ENCODE measurements at regions not wholly inside any gene's neighbourhood (a gene's known extent, or its start where the extent isn't known, plus 50 kb on each side); places are given as distances from the start of the nearest gene placed in this dataset.
"Not testable (repeated sequence)": the region's sequence is repeated elsewhere in the genome, so short reads cannot be mapped to it uniquely, and the experiment has no call there.

- DNase-seq, result no peak
Observed at GRCh38 chr7:136527554-136527953, 340.9 kb upstream of the CHRM2 start.

- no peak for DNase-seq
Observed at GRCh38 chr7:136526408-136527105, 341.9 kb upstream of the CHRM2 start.

DNA sequence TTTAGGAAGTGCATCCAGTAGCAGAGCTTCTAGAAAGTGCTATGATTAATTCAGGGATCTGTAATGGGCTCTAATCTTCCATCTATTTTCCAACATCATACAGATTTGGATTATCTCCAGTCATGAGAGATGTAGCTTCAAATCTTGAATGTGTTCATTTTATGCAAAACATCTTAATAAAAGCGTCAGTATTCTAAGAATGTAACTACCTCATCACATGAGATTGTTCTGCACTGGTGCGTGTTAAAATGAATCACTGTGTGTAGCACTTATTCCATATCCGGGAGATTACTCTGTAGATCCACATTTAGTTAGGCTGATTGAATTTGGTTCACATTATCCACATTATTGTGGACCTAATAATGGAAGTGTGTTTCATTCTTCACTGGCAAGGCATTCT lies 344.9 kb upstream of the CHRM2 start:
- peak; percentile 71 for DNase-seq

- DNase-seq, result no peak
Observed at GRCh38 chr7:136517971-136518370, 350.5 kb upstream of the CHRM2 start.

DNA sequence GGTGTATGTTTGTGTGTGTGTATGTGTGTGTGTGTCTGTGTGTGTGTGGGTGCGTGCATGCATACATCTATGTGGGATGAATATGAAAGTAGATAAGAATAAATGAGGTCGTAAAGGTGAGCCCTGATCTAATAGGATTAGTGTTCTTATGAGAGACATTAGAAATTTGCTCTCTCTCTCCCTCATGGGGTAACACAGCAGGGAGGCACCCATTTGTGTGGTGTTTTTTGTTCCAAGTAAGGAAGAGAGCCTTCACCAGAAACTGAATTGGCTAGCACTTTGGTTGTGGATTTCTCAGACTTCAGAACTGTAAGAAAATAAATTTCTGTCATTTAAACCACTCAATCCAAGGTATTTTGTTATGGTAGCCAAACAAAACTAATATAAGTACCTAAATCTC lies 353.7 kb upstream of the CHRM2 start:
- no peak for DNase-seq

- DNase-seq, result no peak
Observed at GRCh38 chr7:136513744-136514143, 354.7 kb upstream of the CHRM2 start.

DNA sequence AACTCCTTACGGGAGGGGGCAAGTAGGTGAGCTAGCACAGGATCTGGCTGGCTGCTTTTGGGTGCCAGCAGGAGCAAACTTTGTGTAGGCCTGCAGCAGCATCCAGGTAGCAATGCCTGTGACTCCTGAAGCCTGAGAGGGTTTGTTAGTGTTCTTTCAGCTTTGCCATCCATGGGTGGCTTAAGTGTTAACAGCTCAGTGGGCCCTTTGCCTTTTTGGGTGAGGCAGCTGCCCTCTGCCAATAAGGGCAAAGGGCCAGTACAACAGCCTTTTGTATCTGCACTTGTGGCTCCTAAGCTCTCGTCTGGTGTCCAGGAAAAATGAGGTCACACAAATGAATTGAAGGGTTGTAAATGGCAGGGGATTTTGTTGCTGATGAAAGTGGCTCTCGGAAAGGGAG lies 359.0 kb upstream of the CHRM2 start:
- DNase-seq, result no peak

DNA sequence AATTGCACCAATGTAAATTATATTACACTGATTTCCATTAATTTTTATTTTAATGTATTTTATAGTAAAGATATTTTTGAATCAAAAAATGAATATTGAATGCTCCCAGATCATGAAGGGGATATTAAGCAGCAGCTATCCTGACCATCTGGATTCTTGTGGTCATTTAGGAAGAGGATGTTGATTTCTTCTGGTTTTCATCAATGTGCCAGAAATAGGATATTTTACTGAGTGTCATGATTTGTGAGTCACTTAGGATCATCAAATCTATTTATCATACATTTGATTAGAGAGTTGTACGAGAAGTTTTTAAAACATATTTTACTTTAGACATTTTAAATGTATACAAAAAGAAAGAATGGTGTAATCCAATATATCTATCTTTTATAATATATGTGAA lies 366.3 kb upstream of the CHRM2 start:
- DNase-seq, result no peak

DNA sequence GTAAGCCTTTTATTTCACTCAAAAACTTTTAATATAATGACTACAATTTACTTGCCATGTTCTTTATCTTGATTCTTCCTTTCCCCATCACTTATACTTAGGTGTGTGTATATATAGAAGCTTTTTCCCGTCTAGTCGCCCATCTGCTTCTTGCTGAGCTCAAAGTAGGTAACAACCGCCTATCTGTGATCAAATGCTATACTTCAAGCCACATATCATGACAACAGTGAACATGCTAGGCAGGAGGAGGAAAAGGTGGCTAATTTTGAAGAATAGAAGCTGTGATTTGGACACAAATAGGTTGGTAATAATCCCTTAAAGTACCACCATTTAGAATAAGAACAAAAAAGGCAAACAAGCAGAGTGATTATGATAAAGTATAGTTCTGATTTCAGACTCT lies 367.3 kb upstream of the CHRM2 start:
- DNase-seq, result no peak

- DNase-seq, result no peak
Observed at GRCh38 chr7:136496551-136496950, 371.9 kb upstream of the CHRM2 start.

DNA sequence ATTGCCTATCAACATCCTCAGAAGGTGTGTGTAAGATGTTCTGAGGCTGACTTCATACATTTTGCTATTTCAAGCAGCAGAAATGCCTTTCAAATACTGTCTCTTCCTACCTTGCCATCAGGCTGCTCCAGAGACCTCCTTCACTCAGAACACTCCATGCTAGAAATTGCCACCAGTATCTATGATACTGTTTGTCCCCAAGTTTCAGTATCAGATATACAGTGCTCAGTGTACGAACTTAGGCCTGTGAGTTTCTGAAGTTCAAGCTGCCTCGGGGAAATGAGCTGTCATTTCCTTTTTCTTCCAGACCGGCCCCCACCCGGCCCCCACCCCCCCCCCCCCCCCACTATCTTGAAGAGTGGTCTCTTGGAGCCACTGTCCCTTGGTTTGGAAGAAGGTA lies 373.4 kb upstream of the CHRM2 start:
- DNase-seq, result no peak

GRCh38 chr7:136492366-136492765 lies 376.1 kb upstream of the CHRM2 start:
- DNase-seq, result no peak

GRCh38 chr7:136489808-136490207 lies 378.6 kb upstream of the CHRM2 start:
- no peak for DNase-seq

DNA sequence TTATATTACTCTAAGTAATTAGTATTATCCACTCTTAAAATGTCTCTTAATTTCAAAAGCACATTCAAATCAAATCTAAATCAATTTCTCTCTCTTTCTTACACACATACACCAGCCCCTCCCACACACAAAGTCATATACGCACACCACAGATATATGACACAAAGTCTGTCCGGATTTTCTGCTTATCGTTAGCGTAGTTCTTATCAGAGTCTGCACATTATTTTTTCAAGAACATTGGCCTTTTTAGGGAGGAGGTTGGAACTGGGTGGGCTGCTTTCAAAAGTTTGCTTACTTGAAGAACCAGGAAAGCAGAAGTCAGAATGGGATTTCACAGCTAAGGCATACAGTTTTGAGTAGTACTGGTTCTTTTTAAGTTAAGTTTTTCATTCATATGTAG lies 387.6 kb upstream of the CHRM2 start:
- DNase-seq, result no peak

DNA sequence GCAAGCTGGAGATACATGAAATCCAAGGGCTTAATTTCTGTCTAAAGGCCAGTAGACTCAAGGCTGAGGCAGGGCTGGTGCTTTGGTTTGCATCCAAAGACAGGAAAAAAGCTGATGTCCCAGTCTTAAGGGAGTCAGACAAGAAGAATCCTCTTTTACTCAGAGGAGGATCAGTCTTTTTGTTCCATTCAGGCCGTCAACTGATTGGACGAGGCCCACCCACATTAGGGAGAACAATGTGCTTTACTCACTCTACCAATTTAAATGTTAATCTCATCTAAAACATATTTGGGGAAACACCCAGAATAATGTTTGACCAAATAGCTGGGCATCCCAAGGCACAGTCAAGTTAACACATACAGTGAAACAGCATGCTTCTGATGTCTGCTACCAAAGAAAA lies 388.5 kb upstream of the CHRM2 start:
- no peak for DNase-seq

DNA sequence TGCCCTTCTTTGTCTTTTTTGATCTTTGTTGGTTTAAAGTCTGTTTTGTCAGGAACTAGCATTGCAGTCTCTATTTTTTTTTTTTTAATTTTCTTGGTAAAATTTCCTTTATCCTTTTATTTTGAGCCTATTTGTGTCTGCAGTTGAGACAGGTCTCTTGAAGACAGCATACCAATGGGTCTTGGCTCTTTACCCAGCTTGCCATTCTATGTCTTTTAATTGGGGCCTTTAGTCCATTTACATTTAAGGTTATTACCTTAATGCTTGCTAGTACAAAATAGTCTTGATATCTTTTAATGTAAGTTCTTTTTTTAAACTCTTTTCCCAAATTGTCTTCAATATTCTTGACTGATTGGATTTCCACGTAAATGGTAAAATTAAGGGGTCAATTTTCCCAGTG lies 398.3 kb upstream of the CHRM2 start:
- no peak for DNase-seq

DNA sequence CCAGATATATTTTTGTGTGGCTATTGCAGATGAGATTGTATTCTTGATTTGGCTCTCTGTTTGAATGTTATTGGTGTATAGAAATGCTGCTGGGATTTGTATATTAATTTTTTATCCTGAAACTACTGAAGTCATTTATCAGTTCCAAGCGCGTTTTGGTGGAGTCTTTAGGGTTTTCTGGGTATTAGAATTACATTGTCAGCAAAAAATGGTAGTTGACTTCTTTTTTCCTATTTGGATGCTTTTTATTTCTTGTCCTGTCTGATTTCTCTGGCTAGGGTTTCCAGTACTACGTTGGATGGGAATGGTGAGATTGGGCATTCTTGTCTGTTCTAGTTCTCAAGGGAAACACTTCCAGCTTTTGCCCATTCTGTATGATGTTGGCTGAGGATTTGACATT lies 415.5 kb upstream of the CHRM2 start:
- no peak for DNase-seq

GRCh38 chr7:136446751-136447150 lies 421.7 kb upstream of the CHRM2 start:
- DNase-seq, result no peak

DNA sequence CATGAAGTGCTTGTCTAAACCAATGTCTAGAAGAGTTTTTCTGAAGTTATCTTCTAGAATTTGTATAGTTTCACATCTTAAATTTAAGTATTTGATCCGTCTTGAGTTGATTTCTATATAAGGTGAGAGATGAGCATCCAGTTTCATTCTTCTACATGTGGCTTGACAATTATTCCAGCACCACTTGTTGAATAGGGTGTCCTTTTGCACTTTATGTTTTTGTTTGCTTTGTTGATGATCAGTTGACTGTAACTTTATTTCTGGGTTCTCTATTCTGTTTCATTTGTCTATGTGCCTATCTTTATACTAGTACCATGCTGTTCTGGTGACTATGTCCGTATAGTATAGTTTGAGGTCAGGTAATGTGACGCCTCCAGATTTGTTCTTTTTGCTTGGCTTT lies 426.6 kb upstream of the CHRM2 start:
- no peak for DNase-seq

DNA sequence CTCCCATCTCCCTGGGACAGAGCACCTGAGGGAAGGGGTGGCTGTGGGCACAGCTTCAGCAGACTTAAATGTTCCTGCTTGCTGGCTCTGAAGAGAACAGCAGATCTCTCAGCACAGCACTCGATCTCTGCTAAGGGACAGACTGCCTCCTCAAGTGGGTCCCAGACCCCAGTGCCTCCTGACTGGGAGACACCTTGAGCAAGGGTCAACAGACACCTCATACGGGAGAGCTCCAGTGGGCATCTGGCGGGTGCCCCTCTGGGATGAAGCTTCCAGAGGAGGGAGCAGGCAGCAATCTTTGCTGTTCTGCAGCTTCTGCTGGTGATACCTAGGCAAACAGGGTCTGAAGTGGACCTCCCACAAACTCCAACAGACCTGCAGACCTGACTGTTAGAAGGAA lies 436.7 kb upstream of the CHRM2 start:
- DNase-seq, result not testable (repeated sequence)

DNA sequence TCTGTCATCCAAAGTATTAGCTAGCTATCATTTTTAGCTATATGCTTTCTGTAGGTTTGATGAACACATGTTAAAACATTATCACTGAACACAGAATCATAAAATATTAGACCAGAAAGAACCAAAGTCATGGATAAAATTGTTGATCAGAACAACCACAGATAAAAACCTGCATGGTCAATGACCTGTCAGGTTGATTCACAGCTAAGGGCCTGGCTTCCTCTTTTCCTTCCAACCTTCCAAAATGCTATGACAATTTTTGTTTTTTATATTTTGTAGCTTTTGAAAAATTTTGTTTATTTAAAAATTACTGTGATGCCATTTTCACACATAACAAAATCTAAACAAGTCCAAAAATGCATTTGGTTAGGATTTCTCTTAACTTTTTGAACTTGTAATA lies 444.4 kb upstream of the CHRM2 start:
- DNase-seq, result no peak

DNA sequence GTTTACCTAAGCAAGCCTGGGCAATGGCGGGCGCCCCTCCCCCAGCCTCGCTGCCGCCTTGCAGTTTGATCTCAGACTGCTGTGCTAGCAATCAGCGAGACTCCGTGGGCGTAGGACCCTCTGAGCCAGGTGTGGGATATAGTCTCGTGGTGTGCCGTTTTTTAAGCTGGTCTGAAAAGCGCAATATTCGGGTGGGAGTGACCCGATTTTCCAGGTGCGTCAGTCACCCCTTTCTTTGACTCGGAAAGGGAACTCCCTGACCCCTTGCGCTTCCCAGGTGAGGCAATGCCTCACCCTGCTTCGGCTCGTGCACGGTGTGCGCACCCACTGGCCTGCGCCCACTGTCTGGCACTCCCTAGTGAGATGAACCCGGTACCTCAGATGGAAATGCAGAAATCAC lies 442.6 kb upstream of the MTPN start:
- not testable (repeated sequence) for DNase-seq

DNA sequence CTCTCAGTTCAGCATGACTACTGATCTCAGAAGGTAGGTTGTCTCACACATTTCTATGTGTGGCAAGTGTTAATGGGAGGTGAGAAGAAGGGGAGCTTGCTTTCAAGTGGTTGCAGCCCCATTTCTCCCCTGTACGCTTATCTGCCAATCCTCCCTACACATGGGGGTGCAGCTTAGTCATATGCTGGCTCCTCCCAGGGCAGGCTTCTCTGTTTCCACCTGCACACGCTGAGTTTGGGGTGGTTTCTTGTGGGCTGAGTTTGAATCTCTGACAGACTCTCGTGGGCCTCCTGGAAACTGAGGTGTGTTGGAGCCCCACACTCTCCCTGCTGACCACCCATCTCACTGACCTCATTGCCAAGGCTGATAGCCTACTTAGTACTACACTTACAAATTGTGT lies 435.8 kb upstream of the MTPN start:
- no peak for DNase-seq

DNA sequence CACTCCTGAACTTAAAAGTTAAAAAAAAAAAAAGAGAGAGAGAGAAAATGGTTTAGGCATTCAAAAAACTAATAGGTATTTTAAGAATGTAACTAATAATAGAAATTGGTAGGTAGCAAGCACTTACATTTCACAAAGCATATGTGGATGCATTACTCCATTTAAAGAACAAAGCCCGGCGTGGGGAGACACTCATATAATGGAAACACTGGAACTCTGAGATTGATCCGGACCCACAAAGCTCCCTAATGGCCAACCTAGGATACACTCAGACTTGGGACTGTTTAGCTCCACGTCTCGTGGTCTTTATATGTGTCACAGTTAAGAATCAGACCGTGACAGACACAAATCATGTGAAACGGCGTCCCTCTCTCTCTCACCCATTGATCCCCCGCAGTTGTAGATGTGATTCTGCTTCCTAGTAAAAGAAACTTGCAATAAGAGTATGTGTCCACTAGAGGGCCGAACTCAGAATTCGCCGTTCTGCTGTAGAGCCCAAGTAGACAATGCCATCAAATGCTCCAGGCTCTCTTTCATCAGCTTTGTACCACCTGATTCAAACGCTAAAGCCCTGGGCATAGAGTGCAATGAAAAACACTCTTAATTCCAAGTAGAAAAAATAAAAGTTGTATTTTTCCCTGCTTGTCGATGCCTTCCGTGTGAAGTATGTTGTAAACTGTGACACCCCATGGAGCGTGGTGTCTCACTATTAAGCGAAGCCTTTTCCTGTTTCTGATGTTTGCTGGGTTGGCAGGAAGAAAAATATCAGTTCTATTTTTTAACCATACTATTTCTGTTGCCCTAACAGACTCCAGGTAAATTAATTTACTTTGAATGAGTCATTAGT lies 429.0 kb upstream of the MTPN start:
- DNase-seq, result peak; percentile 49

GRCh38 chr7:136403591-136403990 lies 426.4 kb upstream of the MTPN start:
- DNase-seq, result no peak

Data from fibroblast of skin of right biceps (primary cell).